ENCODE measurements at regions not wholly inside any gene's neighbourhood (a gene's known extent, or its start where the extent isn't known, plus 50 kb on each side); places are given as distances from the start of the nearest gene placed in this dataset.
A peak's percentile ranks its signal among the peaks of the same experiment; 100 is the strongest.

DNA sequence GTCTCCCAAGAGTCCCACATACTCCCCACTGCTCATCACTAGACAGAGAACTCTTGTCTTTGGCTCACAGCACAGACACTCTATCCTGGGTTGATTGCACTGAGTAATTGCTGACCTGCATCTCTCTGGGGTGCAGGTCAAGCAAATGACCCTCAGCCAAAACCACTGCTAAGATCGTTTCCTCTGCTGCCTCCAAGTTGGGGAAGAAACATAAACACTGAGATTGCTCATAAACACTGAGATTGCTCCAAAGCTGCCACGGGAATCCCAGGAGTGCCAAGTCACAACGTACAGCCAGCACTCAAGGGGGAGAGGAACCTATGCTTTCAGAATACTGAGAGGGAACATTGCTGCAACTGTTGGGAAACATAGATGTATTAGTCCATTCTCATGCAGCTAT lies 1402.1 kb upstream of the ACO1 start:
- no peak overlapping the region for H2AK5ac ChIP-seq (ENCODE audit: low read length, severe bottlenecking)
- H2BK5ac ChIP-seq (ENCODE audit: low read depth, low read length, poor library complexity, severe bottlenecking), result no peak overlapping the region
- H3K18ac ChIP-seq (ENCODE audit: low read depth in 1 of 2, low read length in 2 of 2), result no peak overlapping the region
- no peak overlapping the region for H3K14ac ChIP-seq (ENCODE audit: low read length in 2 of 2)
- no peak overlapping the region for H3K4me3 ChIP-seq (ENCODE audit: insufficient read depth in 1 of 2, low read depth in 1 of 2, low read length in 2 of 2)
- 13% methylated on average over 3 of the region's 3 CpGs for WGBS
- H2BK120ac ChIP-seq (ENCODE audit: low read depth, low read length), result no peak overlapping the region
- peak; percentile 11 for DNase-seq
- no peak overlapping the region for H4K91ac ChIP-seq (ENCODE audit: low read length)
- no peak overlapping the region for H2BK12ac ChIP-seq (ENCODE audit: low read length in 2 of 2)
- H2BK15ac ChIP-seq (ENCODE audit: low read depth, poor library complexity, severe bottlenecking), result no peak overlapping the region
- no peaks in the 10 kb centered on the region for H3K36me3 ChIP-seq (ENCODE audit: control insufficient read depth in 1 of 2, insufficient read depth in 2 of 2, low read depth in 1 of 2, low read length in 2 of 2)
- no peak overlapping the region for H2AFZ ChIP-seq (ENCODE audit: low read depth, low read length)
- H3K9me3 ChIP-seq (ENCODE audit: control insufficient read depth, low read length), result peaks cover 5% of the 10 kb centered on the region
- H3K23ac ChIP-seq (ENCODE audit: low read length in 2 of 2), result no peak overlapping the region
- H3K4me1 ChIP-seq (ENCODE audit: control insufficient read depth, insufficient read depth, low read depth, low read length), result no peaks in the 10 kb centered on the region
- H3K27ac ChIP-seq (ENCODE audit: low read length, poor library complexity, severe bottlenecking), result no peak overlapping the region
- H3K4me2 ChIP-seq (ENCODE audit: low read length, poor library complexity, severe bottlenecking), result no peak overlapping the region
- H4K8ac ChIP-seq (ENCODE audit: low read length), result no peak overlapping the region
- H3K79me1 ChIP-seq (replicated peaks; ENCODE audit: low read length, poor library complexity, severe bottlenecking), result no peaks in the 10 kb centered on the region
- no peak overlapping the region for H3K4ac ChIP-seq (ENCODE audit: low read depth in 1 of 2, low read length in 2 of 2)
- H3K9ac ChIP-seq (ENCODE audit: low read length), result no peak overlapping the region
- H3K27me3 ChIP-seq (ENCODE audit: control insufficient read depth in 1 of 2, insufficient read depth in 1 of 2, low read length in 2 of 2), result no peaks in the 10 kb centered on the region

DNA sequence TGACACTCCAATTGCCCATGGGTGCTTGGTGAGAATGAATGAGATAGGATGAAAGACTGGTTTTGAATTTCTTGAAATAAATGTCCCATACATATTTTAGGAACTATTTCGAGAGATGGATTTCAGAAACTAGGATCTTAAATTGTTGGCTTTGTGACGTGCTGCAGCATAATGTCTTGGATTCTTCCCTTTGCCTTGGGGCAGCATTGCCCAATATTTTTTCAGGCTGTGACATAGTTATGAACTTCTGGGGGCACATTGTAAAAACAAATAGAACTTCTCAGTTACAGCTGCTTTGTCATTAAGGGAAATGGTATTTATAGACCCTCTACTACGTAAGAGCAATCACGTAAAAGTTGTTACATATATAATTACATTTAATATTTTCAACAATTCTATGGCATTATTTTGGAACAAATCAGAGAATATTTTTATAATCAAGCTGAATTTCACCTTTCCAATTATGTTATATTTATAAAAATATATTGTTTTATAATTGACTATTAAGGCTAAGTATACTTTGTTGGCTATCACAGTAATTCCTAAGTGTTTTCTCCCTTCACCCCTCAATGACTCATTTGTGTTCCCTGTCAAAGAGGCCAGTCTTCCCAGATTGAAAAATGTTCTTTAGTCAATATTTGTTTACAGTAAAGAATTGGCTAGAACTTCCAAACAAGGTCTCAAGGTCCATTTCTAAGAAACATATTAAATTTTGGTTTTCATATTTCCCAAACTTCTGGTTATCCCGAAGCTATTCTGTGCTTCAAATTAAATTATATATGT lies 1388.3 kb upstream of the ACO1 start:
- H2BK120ac ChIP-seq (ENCODE audit: low read depth, low read length), result no peak overlapping the region
- no peaks in the 10 kb centered on the region for H3K27me3 ChIP-seq (ENCODE audit: control insufficient read depth in 1 of 2, insufficient read depth in 1 of 2, low read length in 2 of 2)
- H3K14ac ChIP-seq (ENCODE audit: low read length in 2 of 2), result no peak overlapping the region
- 70% methylated on average over 2 of the region's 5 CpGs for WGBS
- H3K23ac ChIP-seq (ENCODE audit: low read length in 2 of 2), result no peak overlapping the region
- no peaks in the 10 kb centered on the region for H3K36me3 ChIP-seq (ENCODE audit: control insufficient read depth in 1 of 2, insufficient read depth in 2 of 2, low read depth in 1 of 2, low read length in 2 of 2)
- H2BK5ac ChIP-seq (ENCODE audit: low read depth, low read length, poor library complexity, severe bottlenecking), result no peak overlapping the region
- no peak overlapping the region for H3K9ac ChIP-seq (ENCODE audit: low read length)
- no peak overlapping the region for H3K4ac ChIP-seq (ENCODE audit: low read depth in 1 of 2, low read length in 2 of 2)
- no peak for DNase-seq
- H2BK12ac ChIP-seq (ENCODE audit: low read length in 2 of 2), result no peak overlapping the region
- no peaks in the 10 kb centered on the region for H3K4me1 ChIP-seq (ENCODE audit: control insufficient read depth, insufficient read depth, low read depth, low read length)
- H4K8ac ChIP-seq (ENCODE audit: low read length), result no peak overlapping the region
- no peaks in the 10 kb centered on the region for H3K9me3 ChIP-seq (ENCODE audit: control insufficient read depth, low read length)
- H3K4me3 ChIP-seq (ENCODE audit: insufficient read depth in 1 of 2, low read depth in 1 of 2, low read length in 2 of 2), result no peak overlapping the region
- no peak overlapping the region for H3K4me2 ChIP-seq (ENCODE audit: low read length, poor library complexity, severe bottlenecking)
- no peak overlapping the region for H4K91ac ChIP-seq (ENCODE audit: low read length)
- H2AK5ac ChIP-seq (ENCODE audit: low read length, severe bottlenecking), result no peak overlapping the region
- H3K18ac ChIP-seq (ENCODE audit: low read depth in 1 of 2, low read length in 2 of 2), result no peak overlapping the region
- no peak overlapping the region for H3K27ac ChIP-seq (ENCODE audit: low read length, poor library complexity, severe bottlenecking)
- H3K79me1 ChIP-seq (replicated peaks; ENCODE audit: low read length, poor library complexity, severe bottlenecking), result no peaks in the 10 kb centered on the region
- no peak overlapping the region for H2AFZ ChIP-seq (ENCODE audit: low read depth, low read length)
- no peak overlapping the region for H2BK15ac ChIP-seq (ENCODE audit: low read depth, poor library complexity, severe bottlenecking)

DNA sequence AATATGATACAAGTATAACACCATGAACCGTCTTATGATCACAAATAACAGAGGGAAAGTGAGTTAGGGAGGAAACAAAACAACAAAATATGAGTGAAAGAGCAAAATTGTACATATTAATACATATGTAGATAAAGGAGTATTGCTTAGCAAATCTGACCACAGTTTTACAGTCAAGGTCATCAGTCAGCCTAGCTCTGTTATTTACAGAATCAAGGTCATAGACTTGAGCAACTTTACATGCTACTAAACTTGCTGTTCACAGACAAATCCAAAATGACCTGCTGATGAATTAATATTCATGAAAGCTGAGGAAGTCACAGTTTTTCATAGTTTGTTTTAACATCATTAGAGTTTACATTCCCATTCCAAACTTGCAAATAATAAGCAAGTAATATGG lies 1387.7 kb upstream of the ACO1 start:
- no peak overlapping the region for H4K8ac ChIP-seq (ENCODE audit: low read length)
- no peak overlapping the region for H2BK120ac ChIP-seq (ENCODE audit: low read depth, low read length)
- no peak overlapping the region for H3K23ac ChIP-seq (ENCODE audit: low read length in 2 of 2)
- no peak overlapping the region for H3K4ac ChIP-seq (ENCODE audit: low read depth in 1 of 2, low read length in 2 of 2)
- H3K18ac ChIP-seq (ENCODE audit: low read depth in 1 of 2, low read length in 2 of 2), result no peak overlapping the region
- WGBS, result no CpG with 5 or more reads among the region's 1 CpG
- no peak overlapping the region for H3K14ac ChIP-seq (ENCODE audit: low read length in 2 of 2)
- H3K9ac ChIP-seq (ENCODE audit: low read length), result no peak overlapping the region
- no peak overlapping the region for H2BK12ac ChIP-seq (ENCODE audit: low read length in 2 of 2)
- no peaks in the 10 kb centered on the region for H3K36me3 ChIP-seq (ENCODE audit: control insufficient read depth in 1 of 2, insufficient read depth in 2 of 2, low read depth in 1 of 2, low read length in 2 of 2)
- H3K4me1 ChIP-seq (ENCODE audit: control insufficient read depth, insufficient read depth, low read depth, low read length), result no peaks in the 10 kb centered on the region
- H3K79me1 ChIP-seq (replicated peaks; ENCODE audit: low read length, poor library complexity, severe bottlenecking), result no peaks in the 10 kb centered on the region
- H3K27me3 ChIP-seq (ENCODE audit: control insufficient read depth in 1 of 2, insufficient read depth in 1 of 2, low read length in 2 of 2), result no peaks in the 10 kb centered on the region
- no peak for DNase-seq
- no peak overlapping the region for H2AFZ ChIP-seq (ENCODE audit: low read depth, low read length)
- no peak overlapping the region for H4K91ac ChIP-seq (ENCODE audit: low read length)
- H3K4me2 ChIP-seq (ENCODE audit: low read length, poor library complexity, severe bottlenecking), result no peak overlapping the region
- H2BK5ac ChIP-seq (ENCODE audit: low read depth, low read length, poor library complexity, severe bottlenecking), result no peak overlapping the region
- no peak overlapping the region for H2BK15ac ChIP-seq (ENCODE audit: low read depth, poor library complexity, severe bottlenecking)
- H3K9me3 ChIP-seq (ENCODE audit: control insufficient read depth, low read length), result no peaks in the 10 kb centered on the region
- H2AK5ac ChIP-seq (ENCODE audit: low read length, severe bottlenecking), result no peak overlapping the region
- no peak overlapping the region for H3K27ac ChIP-seq (ENCODE audit: low read length, poor library complexity, severe bottlenecking)
- no peak overlapping the region for H3K4me3 ChIP-seq (ENCODE audit: insufficient read depth in 1 of 2, low read depth in 1 of 2, low read length in 2 of 2)

DNA sequence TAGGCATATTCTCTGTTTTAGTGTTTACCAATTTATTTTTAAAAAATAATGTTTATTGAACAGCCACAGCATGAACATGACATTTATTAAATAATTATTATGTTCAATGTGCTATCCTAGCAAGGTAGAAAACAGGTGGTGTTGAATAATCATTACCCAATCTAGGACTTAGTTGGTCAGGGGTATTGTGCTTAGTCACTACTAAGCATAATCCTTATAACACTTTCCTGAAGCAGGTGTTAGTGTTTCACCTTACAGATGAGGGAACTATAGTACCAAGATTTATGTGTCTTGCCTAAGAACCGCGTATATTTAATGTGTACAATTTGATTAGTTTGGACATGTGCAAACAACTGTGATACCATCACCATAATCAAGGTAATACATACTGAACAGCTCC lies 1387.2 kb upstream of the ACO1 start:
- H2BK120ac ChIP-seq (ENCODE audit: low read depth, low read length), result no peak overlapping the region

More for the DNA sequence above, 1387.2 kb upstream of the ACO1 start:
- no peak overlapping the region for H3K4me2 ChIP-seq (ENCODE audit: low read length, poor library complexity, severe bottlenecking)
- no peaks in the 10 kb centered on the region for H3K27me3 ChIP-seq (ENCODE audit: control insufficient read depth in 1 of 2, insufficient read depth in 1 of 2, low read length in 2 of 2)
- H3K23ac ChIP-seq (ENCODE audit: low read length in 2 of 2), result no peak overlapping the region
- H3K4me3 ChIP-seq (ENCODE audit: insufficient read depth in 1 of 2, low read depth in 1 of 2, low read length in 2 of 2), result no peak overlapping the region
- no peaks in the 10 kb centered on the region for H3K9me3 ChIP-seq (ENCODE audit: control insufficient read depth, low read length)
- no peak overlapping the region for H3K27ac ChIP-seq (ENCODE audit: low read length, poor library complexity, severe bottlenecking)
- no peak overlapping the region for H4K8ac ChIP-seq (ENCODE audit: low read length)
- H3K79me1 ChIP-seq (replicated peaks; ENCODE audit: low read length, poor library complexity, severe bottlenecking), result no peaks in the 10 kb centered on the region
- H2AK5ac ChIP-seq (ENCODE audit: low read length, severe bottlenecking), result no peak overlapping the region
- no peak overlapping the region for H3K9ac ChIP-seq (ENCODE audit: low read length)
- H3K4ac ChIP-seq (ENCODE audit: low read depth in 1 of 2, low read length in 2 of 2), result no peak overlapping the region
- no peak for DNase-seq
- no CpG with 5 or more reads among the region's 2 CpGs for WGBS
- H4K91ac ChIP-seq (ENCODE audit: low read length), result no peak overlapping the region
- H2AFZ ChIP-seq (ENCODE audit: low read depth, low read length), result no peak overlapping the region
- H3K14ac ChIP-seq (ENCODE audit: low read length in 2 of 2), result no peak overlapping the region
- H3K4me1 ChIP-seq (ENCODE audit: control insufficient read depth, insufficient read depth, low read depth, low read length), result no peaks in the 10 kb centered on the region
- no peak overlapping the region for H2BK12ac ChIP-seq (ENCODE audit: low read length in 2 of 2)
- no peak overlapping the region for H2BK5ac ChIP-seq (ENCODE audit: low read depth, low read length, poor library complexity, severe bottlenecking)
- H2BK15ac ChIP-seq (ENCODE audit: low read depth, poor library complexity, severe bottlenecking), result no peak overlapping the region
- no peaks in the 10 kb centered on the region for H3K36me3 ChIP-seq (ENCODE audit: control insufficient read depth in 1 of 2, insufficient read depth in 2 of 2, low read depth in 1 of 2, low read length in 2 of 2)
- no peak overlapping the region for H3K18ac ChIP-seq (ENCODE audit: low read depth in 1 of 2, low read length in 2 of 2)
